GM23338 (cell line): ENCODE measurements at regions not wholly inside any gene's neighbourhood (a gene's known extent, or its start where the extent isn't known, plus 50 kb on each side); places are given as distances from the start of the nearest gene placed in this dataset.
A peak's percentile ranks its signal among the peaks of the same experiment; 100 is the strongest.

Source experiments
- ATAC-seq: fragments of 200-7000 bp; cut with Tn5 transposase; 3 replicates; pipeline ENCODE4 v1.9.1; 2020
- DNase-seq: peaks from one replicate; pipeline ENCODE4 v3.0.0-alpha.2; 2015; ENCODE audit warnings: low spot score
- H2AFZ ChIP-seq: fragments of 200-600 bp; sonication (generic); 2 replicates; pipeline ENCODE4 v1.8.0; 2016; ENCODE audit warnings: antibody characterized with exemption, mild to moderate bottlenecking, moderate library complexity
- H3F3A ChIP-seq: fragments of 200-600 bp; sonication (generic); replicated peaks from 2 replicates; pipeline ENCODE4 v1.8.0; 2017; ENCODE audit warnings: antibody characterized with exemption, mixed run types, low read depth
- H3K27ac ChIP-seq: fragments of 200-600 bp; sonication (generic); 2 replicates; pipeline ENCODE4 v1.6.1; 2016; ENCODE audit warnings: low read depth
- H3K27me3 ChIP-seq: fragments of 200-600 bp; sonication (generic); 2 replicates; pipeline ENCODE4 v1.8.0; 2016; ENCODE audit warnings: mild to moderate bottlenecking, mixed run types, moderate library complexity; ENCODE audit not compliant: insufficient read depth
- H3K36me3 ChIP-seq: fragments of 200-600 bp; sonication (generic); 2 replicates; pipeline ENCODE4 v1.8.0; 2016; ENCODE audit warnings: mild to moderate bottlenecking; ENCODE audit not compliant: insufficient read depth
- H3K4me1 ChIP-seq: fragments of 200-600 bp; sonication (generic); 2 replicates; pipeline ENCODE4 v1.8.0; 2016; ENCODE audit warnings: mild to moderate bottlenecking, moderate library complexity; ENCODE audit not compliant: insufficient read depth
- H3K4me2 ChIP-seq: fragments of 200-600 bp; sonication (generic); 2 replicates; pipeline ENCODE4 v1.7.1; 2017; ENCODE audit warnings: mixed run types
- H3K4me3 ChIP-seq: fragments of 200-600 bp; sonication (generic); 2 replicates; pipeline ENCODE4 v1.6.1; 2016; ENCODE audit warnings: mixed run types
- H3K79me2 ChIP-seq: fragments of 200-600 bp; sonication (generic); replicated peaks from 2 replicates; pipeline ENCODE4 v1.8.0; 2017; ENCODE audit warnings: mild to moderate bottlenecking; ENCODE audit not compliant: insufficient read depth
- H3K9me2 ChIP-seq: fragments of 200-600 bp; sonication (generic); 2 replicates; pipeline ENCODE4 v1.8.0; 2017; ENCODE audit not compliant: insufficient read depth
- H4K20me1 ChIP-seq: fragments of 200-600 bp; sonication (generic); replicated peaks from 2 replicates; pipeline ENCODE4 v1.8.0; 2017; ENCODE audit warnings: mild to moderate bottlenecking; ENCODE audit not compliant: insufficient read depth
- H3K27ac Mint-ChIP-seq: 2 replicates; pipeline ENCODE4 v1.8.0; 2020; ENCODE audit warnings: inconsistent platforms, mild to moderate bottlenecking, moderate library complexity, mixed read lengths
- H3K27me3 Mint-ChIP-seq: 3 replicates; pipeline ENCODE4 v1.8.0; 2022; ENCODE audit warnings: low read depth, mild to moderate bottlenecking, moderate library complexity, mixed read lengths, inconsistent platforms; ENCODE audit not compliant: insufficient read depth, poor library complexity
- H3K36me3 Mint-ChIP-seq: 3 replicates; pipeline ENCODE4 v1.8.0; 2021; ENCODE audit warnings: low read depth, mild to moderate bottlenecking, inconsistent platforms, moderate library complexity, mixed read lengths
- H3K4me1 Mint-ChIP-seq: 3 replicates; pipeline ENCODE4 v1.8.0; 2020; ENCODE audit warnings: mild to moderate bottlenecking, inconsistent platforms, mixed read lengths
- H3K4me3 Mint-ChIP-seq: 3 replicates; pipeline ENCODE4 v1.8.0; 2021; ENCODE audit warnings: moderate library complexity, mild to moderate bottlenecking, inconsistent platforms, mixed read lengths
- H3K9me3 Mint-ChIP-seq: 3 replicates; pipeline ENCODE4 v1.8.0; 2020; ENCODE audit warnings: moderate library complexity, mild to moderate bottlenecking, inconsistent platforms, mixed read lengths
- CREB1 ChIP-seq: fragments of 250-450 bp; sonication (Bioruptor Pico); IDR thresholded peaks from 2 replicates; pipeline ENCODE4 v1.5.0; 2020; ENCODE audit warnings: low read depth, mild to moderate bottlenecking, moderate library complexity
- CTCF ChIP-seq, 2 experiments: fragments of 200-600 bp in 1 of 2; sonication (generic) in 1 of 2; conservative IDR thresholded peaks; 2 replicates each; pipeline versions ENCODE4 v1.5.1 to v1.6.1; 2016 to 2017; ENCODE audit warnings: antibody characterized with exemption in 2 of 2, low read depth in 2 of 2, mild to moderate bottlenecking in 2 of 2, moderate library complexity in 1 of 2
- ETS1 ChIP-seq: IDR thresholded peaks from 2 replicates; pipeline ENCODE4 v1.6.1; 2016; ENCODE audit warnings: antibody characterized with exemption
- EZH2 ChIP-seq: fragments of 200-600 bp; sonication (generic); IDR thresholded peaks from one replicate; pipeline ENCODE4 v1.8.0; 2017; ENCODE audit warnings: antibody characterized with exemption, mild to moderate bottlenecking, low read depth; ENCODE audit not compliant: unreplicated experiment
- JUNB ChIP-seq: IDR thresholded peaks from one replicate; pipeline ENCODE4 v1.6.1; 2016; ENCODE audit warnings: antibody characterized with exemption; ENCODE audit not compliant: unreplicated experiment
- NANOG ChIP-seq: IDR thresholded peaks from 2 replicates; pipeline ENCODE4 v1.6.1; 2016; ENCODE audit warnings: antibody characterized with exemption, borderline replicate concordance
- POLR2AphosphoS5 ChIP-seq: IDR thresholded peaks from 2 replicates; pipeline ENCODE4 v1.6.1; 2016; ENCODE audit warnings: antibody characterized with exemption, low read depth
- REST ChIP-seq: IDR thresholded peaks from one replicate; pipeline ENCODE4 v1.6.1; 2018; ENCODE audit warnings: antibody characterized with exemption; ENCODE audit not compliant: unreplicated experiment
- ZNF114 ChIP-seq: fragments of 250-450 bp; sonication (Bioruptor Pico); IDR thresholded peaks from 2 replicates; pipeline ENCODE4 v1.5.0; 2020; ENCODE audit warnings: mild to moderate bottlenecking, moderate library complexity
- ZNF331 ChIP-seq: fragments of 250-450 bp; sonication (Bioruptor Pico); IDR thresholded peaks from 2 replicates; pipeline ENCODE4 v1.5.0; 2020; ENCODE audit warnings: low read depth, mild to moderate bottlenecking, moderate library complexity

- no peak for DNase-seq
- H3K36me3 Mint-ChIP-seq = no peaks in the 10 kb centered on the region
- Histone ChIP-seq H3K4me2 (no peak overlapping the region), H3K9me2 (no peaks in the 10 kb centered on the region), H3K36me3 (no peaks in the 10 kb centered on the region), H3K4me1 (no peaks in the 10 kb centered on the region; the same call in 1 of the 2 replicates), H3F3A (no peaks in the 10 kb centered on the region), H3K4me3 (no peak overlapping the region), H3K27me3 (no peaks in the 10 kb centered on the region), H2AFZ (no peak overlapping the region), H3K79me2 (no peaks in the 10 kb centered on the region), H3K27ac (no peak overlapping the region), H4K20me1 (no peaks in the 10 kb centered on the region)
- ATAC-seq = no peak
- H3K27me3 Mint-ChIP-seq = no peaks in the 10 kb centered on the region
- no peak overlapping the region for H3K27ac Mint-ChIP-seq
- no peaks in the 10 kb centered on the region for H3K9me3 Mint-ChIP-seq
- no peak overlapping the region for H3K4me3 Mint-ChIP-seq
- no peaks in the 10 kb centered on the region for H3K4me1 Mint-ChIP-seq
- TF ChIP-seq ETS1 (no peak), REST (no peak), ZNF331 (CRISPR knock-in tag) (no peak), NANOG (no peak), ZNF114 (CRISPR knock-in tag) (no peak), POLR2AphosphoS5 (no peak), CTCF (conservative IDR thresholded peaks at IDR 0.05; ENCODE audit: low read depth in 2 of 2) (no peak), JUNB (no peak)
These were observed 2037.8 kb upstream of the LRRTM1 start for GRCh38 chr2:82342356-82342755.

GRCh38 chr2:82340578-82341053, 2036.1 kb upstream of the LRRTM1 start:
- Mint-ChIP-seq H3K4me3 (no peak overlapping the region), H3K36me3 (no peaks in the 10 kb centered on the region), H3K4me1 (no peaks in the 10 kb centered on the region), H3K9me3 (no peaks in the 10 kb centered on the region), H3K27me3 (no peaks in the 10 kb centered on the region), H3K27ac (no peak overlapping the region)
- Histone ChIP-seq H3K27me3 (no peaks in the 10 kb centered on the region), H3K4me3 (no peak overlapping the region), H2AFZ (peak overlapping the region; percentile 28; the same call in 1 of the 2 replicates), H3K27ac (no peak overlapping the region), H3K4me2 (no peak overlapping the region), H3K4me1 (no peaks in the 10 kb centered on the region; the same call in 1 of the 2 replicates), H3K9me2 (no peaks in the 10 kb centered on the region), H3K79me2 (no peaks in the 10 kb centered on the region), H3F3A (no peaks in the 10 kb centered on the region), H3K36me3 (no peaks in the 10 kb centered on the region), H4K20me1 (no peaks in the 10 kb centered on the region)
- no peak for ATAC-seq
- DNase-seq = no peak
- TF ChIP-seq ETS1 (no peak), CREB1 (CRISPR knock-in tag) (no peak), JUNB (no peak), EZH2 (no peak), CTCF (conservative IDR thresholded peaks at IDR 0.05; ENCODE audit: low read depth in 2 of 2) (no peak)
